Kidney (tissue), 13 donors: ENCODE measurements at regions not wholly inside any gene's neighbourhood (a gene's known extent, or its start where the extent isn't known, plus 50 kb on each side); places are given as distances from the start of the nearest gene placed in this dataset.

ENCODE experiments used
- DNase-seq, 5 donors: peaks; one replicate each; pipeline ENCODE4 v3.0.0-alpha.2; 2013 to 2020
- FAIRE-seq: peaks from 2 replicates; lab custom pipeline; 2012; peaks lifted over from hg19 to GRCh38; lab: Jason Lieb, UNC
- H3K27ac ChIP-seq, 2 donors: one replicate each; pipeline ENCODE4 v1.7.0; 2013; ENCODE audit warnings: low read depth in 2 of 2, low read length in 2 of 2, inconsistent platforms in 1 of 2
- H3K27me3 ChIP-seq: one replicate; pipeline ENCODE4 v1.7.1; 2013; ENCODE audit warnings: low read length, inconsistent platforms; ENCODE audit not compliant: control insufficient read depth, insufficient read depth
- H3K36me3 ChIP-seq, 3 donors: one replicate each; pipeline versions ENCODE4 v1.7.0 to v1.7.1; 2013; ENCODE audit warnings: low read length in 3 of 3, control low read depth in 1 of 3, inconsistent platforms in 1 of 3; ENCODE audit not compliant: insufficient read depth in 3 of 3, control insufficient read depth in 2 of 3
- H3K4me1 ChIP-seq, 3 donors: one replicate each; pipeline versions ENCODE4 v1.7.0 to v1.7.1; 2013; ENCODE audit warnings: low read length in 3 of 3, inconsistent platforms in 1 of 3, low read depth in 1 of 3; ENCODE audit not compliant: control insufficient read depth in 2 of 3, insufficient read depth in 2 of 3
- H3K4me3 ChIP-seq, 3 donors: one replicate each; pipeline versions ENCODE4 v1.7.0 to v1.8.1; 2013; ENCODE audit warnings: low read length in 3 of 3, control low read depth in 1 of 3, inconsistent platforms in 1 of 3
- H3K9ac ChIP-seq, 3 donors: one replicate each; pipeline versions ENCODE4 v1.7.0 to v1.7.1; 2013; ENCODE audit warnings: low read length in 3 of 3, control low read depth in 1 of 3, inconsistent platforms in 1 of 3
- H3K9me3 ChIP-seq, 3 donors: one replicate each; pipeline versions ENCODE4 v1.7.0 to v1.7.1; 2013; ENCODE audit warnings: low read length in 3 of 3, control low read depth in 1 of 3, inconsistent platforms in 1 of 3; ENCODE audit not compliant: control insufficient read depth in 2 of 3, insufficient read depth in 1 of 3
- intact Hi-C: fragments of 100-400 bp; cut with DNase I; formaldehyde crosslinking; loops from one replicate; pipeline ENCODE4 v1.11.1; 2022
- TF ChIP-seq, protein P1 (sequence below): IDR thresholded peaks from 3 replicates; pipeline ENCODE4 v1.5.1; 2012; ENCODE audit warnings: mild to moderate bottlenecking, moderate library complexity, borderline replicate concordance; ENCODE audit not compliant: insufficient read depth; ENCODE audit errors: extremely low read depth
- donor health status: control.
- donor health status: control.
- donor health status: control.
- donor health status: control.
- donor health status: control.
- donor health status: DM: yes; HTN: yes; CAD: no.
- donor health status: Normal renal cell carcinoma (clear cell type).

- Histone ChIP-seq H3K27me3 (no peaks in the 10 kb centered on the region), H3K9ac (no peak overlapping the region), H3K4me1 (no peaks in the 10 kb centered on the region), H3K36me3 (no peaks in the 10 kb centered on the region), H3K27ac (no peak overlapping the region), H3K9me3 (no peaks in the 10 kb centered on the region), H3K4me3 (no peak overlapping the region)
- TF ChIP-seq, protein P1, sequence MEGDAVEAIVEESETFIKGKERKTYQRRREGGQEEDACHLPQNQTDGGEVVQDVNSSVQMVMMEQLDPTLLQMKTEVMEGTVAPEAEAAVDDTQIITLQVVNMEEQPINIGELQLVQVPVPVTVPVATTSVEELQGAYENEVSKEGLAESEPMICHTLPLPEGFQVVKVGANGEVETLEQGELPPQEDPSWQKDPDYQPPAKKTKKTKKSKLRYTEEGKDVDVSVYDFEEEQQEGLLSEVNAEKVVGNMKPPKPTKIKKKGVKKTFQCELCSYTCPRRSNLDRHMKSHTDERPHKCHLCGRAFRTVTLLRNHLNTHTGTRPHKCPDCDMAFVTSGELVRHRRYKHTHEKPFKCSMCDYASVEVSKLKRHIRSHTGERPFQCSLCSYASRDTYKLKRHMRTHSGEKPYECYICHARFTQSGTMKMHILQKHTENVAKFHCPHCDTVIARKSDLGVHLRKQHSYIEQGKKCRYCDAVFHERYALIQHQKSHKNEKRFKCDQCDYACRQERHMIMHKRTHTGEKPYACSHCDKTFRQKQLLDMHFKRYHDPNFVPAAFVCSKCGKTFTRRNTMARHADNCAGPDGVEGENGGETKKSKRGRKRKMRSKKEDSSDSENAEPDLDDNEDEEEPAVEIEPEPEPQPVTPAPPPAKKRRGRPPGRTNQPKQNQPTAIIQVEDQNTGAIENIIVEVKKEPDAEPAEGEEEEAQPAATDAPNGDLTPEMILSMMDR = no peak
- DNase-seq = no peak
- intact Hi-C loops = no loop called here
- FAIRE-seq = no peak
Measured at GRCh38 chr1:104932030-104932915, 1182.6 kb downstream of the AMY1C start.

DNA sequence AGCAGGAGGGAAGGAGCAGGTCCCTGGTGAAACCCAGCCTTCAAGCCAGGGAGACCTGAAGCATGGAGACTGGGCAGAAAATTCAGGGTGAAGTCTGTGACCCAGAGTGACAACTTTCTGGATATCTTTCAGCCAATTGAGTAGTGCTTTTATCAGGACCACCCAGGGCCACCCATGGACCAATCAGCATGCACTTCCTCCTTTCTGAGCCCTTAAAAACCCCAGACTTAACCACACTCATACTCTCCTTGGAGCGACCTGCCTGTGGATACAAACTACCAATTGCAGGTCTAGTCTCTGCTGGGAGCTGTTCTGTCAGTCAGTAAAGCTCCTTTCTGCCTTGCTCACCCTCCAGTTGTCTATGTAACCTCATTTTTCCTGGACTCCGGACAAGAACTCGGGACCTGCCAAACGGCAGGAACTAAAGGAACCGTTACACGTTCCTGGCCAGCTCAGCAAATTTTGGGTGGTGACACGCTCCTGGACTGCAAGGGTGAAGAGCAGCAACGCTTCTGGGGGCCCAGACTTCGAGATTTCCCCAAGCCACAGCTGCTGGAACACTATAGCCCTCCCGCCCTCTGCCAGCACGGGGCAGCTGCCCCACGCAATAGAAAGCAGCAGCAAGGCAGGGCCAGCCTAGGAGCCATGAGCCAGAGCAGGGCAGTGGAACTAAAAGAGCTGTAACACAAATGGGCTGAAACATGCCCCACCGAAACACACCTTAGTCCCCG, 1183.4 kb downstream of the AMY1C start:
- TF ChIP-seq, protein P1 = no peak
- no peak for FAIRE-seq
- H3K9me3 ChIP-seq = no peaks in the 10 kb centered on the region
- no peak for DNase-seq
- intact Hi-C loops = no loop called here
- no peaks in the 10 kb centered on the region for H3K27me3 ChIP-seq
- H3K36me3 ChIP-seq = no peaks in the 10 kb centered on the region
- no peak overlapping the region for H3K4me3 ChIP-seq
- no peak overlapping the region for H3K9ac ChIP-seq
- H3K4me1 ChIP-seq = no peaks in the 10 kb centered on the region
- no peak overlapping the region for H3K27ac ChIP-seq

GRCh38 chr1:104933846-104934245, 1184.1 kb downstream of the AMY1C start:
- no peaks in the 10 kb centered on the region for H3K27me3 ChIP-seq
- H3K4me3 ChIP-seq = no peak overlapping the region
- H3K4me1 ChIP-seq = no peaks in the 10 kb centered on the region
- H3K27ac ChIP-seq = no peak overlapping the region
- FAIRE-seq (no peak), DNase-seq (no peak)
- H3K9ac ChIP-seq = no peak overlapping the region
- H3K36me3 ChIP-seq = no peaks in the 10 kb centered on the region
- no peaks in the 10 kb centered on the region for H3K9me3 ChIP-seq
- TF ChIP-seq, protein P1 = no peak
- intact Hi-C loops = no loop called here
